GM21528 (cell line): ENCODE measurements at regions not wholly inside any gene's neighbourhood (a gene's known extent, or its start where the extent isn't known, plus 50 kb on each side); places are given as distances from the start of the nearest gene placed in this dataset.
"Not testable (repeated sequence)": the region's sequence is repeated elsewhere in the genome, so short reads cannot be mapped to it uniquely, and the experiment has no call there.

Experiments
- ATAC-seq: cut with Tn5 transposase; IDR thresholded peaks from one replicate; pipeline ENCODE4 v1.9.1; 2021; ENCODE audit warnings: mild to moderate bottlenecking, moderate library complexity; ENCODE audit not compliant: unreplicated experiment, low FRiP score

GRCh38 chr6:14542670-14543366 is 425.2 kb downstream of the CD83 start:
- no peak for ATAC-seq

- no peak for ATAC-seq
Observed at GRCh38 chr6:14543971-14544585, 426.5 kb downstream of the CD83 start.

- ATAC-seq, result no peak
Observed at GRCh38 chr6:14544666-14545065, 427.1 kb downstream of the CD83 start.

- no peak for ATAC-seq
Observed at GRCh38 chr6:14545496-14545895, 427.9 kb downstream of the CD83 start.

GRCh38 chr6:14546036-14546435 is 428.5 kb downstream of the CD83 start:
- no peak for ATAC-seq

GRCh38 chr6:14547284-14547998 is 429.9 kb downstream of the CD83 start:
- ATAC-seq, result no peak

GRCh38 chr6:14549304-14549770 is 431.8 kb downstream of the CD83 start:
- ATAC-seq, result no peak

- no peak for ATAC-seq
Observed at GRCh38 chr6:14549871-14550270, 432.3 kb downstream of the CD83 start.

GRCh38 chr6:14550410-14550809 is 432.8 kb downstream of the CD83 start:
- no peak for ATAC-seq

GRCh38 chr6:14550822-14551221 is 433.2 kb downstream of the CD83 start:
- no peak for ATAC-seq

GRCh38 chr6:14551601-14552000 is 434.0 kb downstream of the CD83 start:
- not testable (repeated sequence) for ATAC-seq

- no peak for ATAC-seq
Observed at GRCh38 chr6:14552891-14553290, 435.3 kb downstream of the CD83 start.

GRCh38 chr6:14553515-14553914 is 435.9 kb downstream of the CD83 start:
- no peak for ATAC-seq

GRCh38 chr6:14555804-14556203 is 438.2 kb downstream of the CD83 start:
- ATAC-seq, result no peak

- ATAC-seq, result no peak
Observed at GRCh38 chr6:14559746-14560536, 442.4 kb downstream of the CD83 start.

- not testable (repeated sequence) for ATAC-seq
Observed at GRCh38 chr6:14561563-14561962, 444.0 kb downstream of the CD83 start.

- no peak for ATAC-seq
Observed at GRCh38 chr6:14567842-14568241, 450.3 kb downstream of the CD83 start.

GRCh38 chr6:14569394-14569793 is 451.8 kb downstream of the CD83 start:
- ATAC-seq, result no peak

- not testable (repeated sequence) for ATAC-seq
Observed at GRCh38 chr6:14569874-14570273, 452.3 kb downstream of the CD83 start.

- ATAC-seq, result no peak
Observed at GRCh38 chr6:14571001-14571400, 453.4 kb downstream of the CD83 start.

- no peak for ATAC-seq
Observed at GRCh38 chr6:14571746-14572145, 454.2 kb downstream of the CD83 start.
